CD4-positive, alpha-beta T cell treated with Interleukin-17A for 4 hours (primary cell): ENCODE measurements at regions not wholly inside any gene's neighbourhood (a gene's known extent, or its start where the extent isn't known, plus 50 kb on each side); places are given as distances from the start of the nearest gene placed in this dataset.
"Not testable (repeated sequence)": the region's sequence is repeated elsewhere in the genome, so short reads cannot be mapped to it uniquely, and the experiment has no call there.

ENCODE experiments used
- DNase-seq: peaks from one replicate; pipeline ENCODE4 v3.0.0-alpha.2; 2020; ENCODE audit warnings: mixed read lengths

DNA sequence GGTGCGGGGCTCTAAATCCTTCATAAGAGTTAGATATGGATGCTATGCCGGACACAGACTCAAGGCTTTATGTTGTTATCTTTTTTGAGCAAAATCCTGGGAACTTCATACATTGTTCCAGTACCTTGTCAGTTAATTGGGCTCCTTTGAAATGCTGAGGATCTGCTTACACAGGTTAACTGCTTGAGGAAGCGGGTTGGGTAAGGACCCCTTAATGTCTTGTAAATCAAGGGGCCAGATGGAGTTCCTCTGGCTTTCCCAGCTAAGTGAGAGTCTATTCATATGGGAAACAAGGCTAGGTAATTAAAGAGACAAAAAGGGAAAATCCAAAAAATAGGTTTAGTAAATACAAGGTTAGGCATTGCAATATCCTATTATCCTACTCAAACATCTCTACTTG, 141.5 kb downstream of the OR2B2 start:
- DNase-seq: no peak

DNA sequence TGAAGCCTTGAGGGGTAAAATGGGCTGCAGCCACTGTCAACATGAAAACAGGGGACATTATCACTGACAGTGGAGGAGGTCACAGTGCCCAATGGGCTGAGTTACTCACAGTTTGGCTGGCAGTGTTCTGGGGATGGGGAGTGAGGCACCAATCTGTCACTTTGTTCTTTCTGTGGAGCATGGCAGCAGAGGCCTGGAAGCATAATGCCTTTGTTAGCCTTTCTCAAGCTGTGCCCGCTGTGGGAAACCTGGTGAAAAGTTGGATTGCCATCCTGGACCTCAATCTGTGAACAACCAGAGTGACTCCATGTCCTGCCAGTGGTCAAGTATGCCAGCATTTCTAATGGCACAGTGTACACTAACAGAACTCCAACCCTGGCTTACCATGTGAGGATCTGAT, 143.6 kb downstream of the OR2B2 start:
- DNase-seq: no peak

GRCh38 chr6:27767851-27768250, 144.3 kb downstream of the OR2B2 start:
- DNase-seq: no peak

GRCh38 chr6:27766405-27766804, 145.8 kb downstream of the OR2B2 start:
- DNase-seq: no peak

- DNase-seq: no peak
These were observed 147.1 kb downstream of the OR2B2 start for GRCh38 chr6:27765028-27765590.

DNA sequence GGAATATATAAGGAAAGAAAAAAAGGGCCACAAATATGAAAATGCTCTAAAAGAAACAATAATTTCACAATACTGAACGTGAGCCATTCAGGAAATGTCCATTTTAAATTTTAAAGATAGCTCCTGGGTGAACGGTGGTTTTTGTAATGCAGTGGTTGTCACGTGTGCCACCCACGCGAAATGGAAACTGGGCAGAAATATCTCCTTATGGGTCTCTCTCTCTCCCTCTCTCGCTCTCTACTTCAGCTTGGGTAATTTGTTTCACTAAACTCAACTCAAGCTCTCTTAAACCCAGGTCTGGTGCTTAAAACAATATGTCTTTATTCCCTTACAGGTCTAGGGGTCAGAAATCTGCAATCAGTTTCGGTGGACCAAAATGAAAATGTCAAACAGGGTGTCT, 150.8 kb downstream of the OR2B2 start:
- no peak for DNase-seq

DNA sequence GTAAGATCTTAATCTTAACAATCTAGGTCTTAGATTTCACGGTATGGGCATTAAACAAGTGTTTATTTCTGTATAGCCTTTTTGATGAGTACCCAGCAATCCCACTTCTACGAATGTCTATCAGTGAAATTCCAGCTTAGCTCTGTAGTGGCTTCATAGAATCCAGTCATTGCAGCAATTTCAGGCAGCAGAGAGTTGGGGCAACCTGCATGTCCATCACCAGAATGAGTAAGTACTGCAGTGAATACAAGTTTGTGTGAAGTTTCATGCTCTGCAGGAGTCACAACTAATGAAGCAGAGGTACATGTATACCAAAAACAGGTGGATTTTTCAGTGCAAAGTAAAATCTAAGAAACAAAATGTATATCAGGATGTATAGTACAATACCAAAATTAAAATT, 151.7 kb downstream of the OR2B2 start:
- no peak for DNase-seq

GRCh38 chr6:27759930-27760329, 152.3 kb downstream of the OR2B2 start:
- DNase-seq: no peak

DNA sequence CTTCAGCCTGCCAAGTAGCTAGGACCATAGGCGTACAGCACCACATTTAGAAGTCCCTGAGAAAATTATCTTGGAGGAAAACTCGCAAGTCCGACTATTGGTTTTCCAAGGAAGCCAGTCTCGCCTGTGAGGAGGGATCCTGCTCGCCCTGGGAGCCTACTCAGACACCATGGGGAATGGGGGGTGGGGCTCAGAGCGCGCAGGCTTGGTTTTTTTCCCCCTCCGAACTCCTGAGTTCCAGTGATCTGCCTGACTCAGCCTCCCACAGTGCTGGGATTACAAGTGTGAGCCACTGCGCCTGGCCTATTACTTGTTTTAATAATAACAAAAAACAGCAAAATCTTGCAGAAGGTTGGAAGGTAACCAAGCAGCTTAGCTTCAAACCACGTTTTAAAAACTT, 153.7 kb downstream of the OR2B2 start:
- no peak for DNase-seq

DNA sequence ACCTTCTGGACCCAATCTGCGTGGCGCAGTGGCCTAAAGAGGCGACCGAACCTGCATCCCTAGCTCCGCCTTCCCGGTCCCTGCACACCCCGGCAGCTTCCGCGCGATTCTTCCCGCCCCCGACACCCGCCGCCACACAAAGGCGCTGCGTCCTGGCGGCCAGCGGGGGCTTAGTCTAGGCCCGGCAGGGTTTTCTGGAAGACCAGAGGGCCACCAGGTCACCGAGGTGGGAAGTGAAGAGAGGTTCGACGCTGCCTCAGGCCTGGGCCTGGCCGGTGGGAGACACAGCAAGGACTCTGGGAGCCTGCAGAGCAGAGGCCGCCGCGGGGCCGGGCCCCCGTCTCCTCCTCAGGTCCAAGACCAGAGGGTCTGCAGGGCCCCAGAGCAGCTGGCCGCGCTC, 154.9 kb downstream of the OR2B2 start:
- peak; percentile 75 for DNase-seq

DNA sequence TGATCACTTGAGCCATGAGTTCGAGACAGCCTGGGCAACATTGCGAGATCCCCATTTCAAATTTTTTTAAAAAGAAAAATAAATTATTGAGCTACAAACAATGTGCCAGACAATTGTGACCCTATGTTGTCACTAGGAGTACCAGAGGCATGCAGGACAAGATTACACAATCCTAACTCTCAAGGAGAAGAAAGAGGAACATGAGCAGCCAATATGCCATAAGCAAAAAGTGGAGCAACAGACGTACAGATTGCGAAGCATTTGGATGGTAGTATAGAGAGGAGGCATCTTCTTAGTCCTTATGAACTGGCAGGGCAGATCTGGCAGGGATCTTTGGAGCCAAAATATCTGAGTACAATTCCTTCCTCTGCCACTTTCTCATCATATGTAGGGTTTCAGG, 156.4 kb downstream of the OR2B2 start:
- no peak for DNase-seq

DNA sequence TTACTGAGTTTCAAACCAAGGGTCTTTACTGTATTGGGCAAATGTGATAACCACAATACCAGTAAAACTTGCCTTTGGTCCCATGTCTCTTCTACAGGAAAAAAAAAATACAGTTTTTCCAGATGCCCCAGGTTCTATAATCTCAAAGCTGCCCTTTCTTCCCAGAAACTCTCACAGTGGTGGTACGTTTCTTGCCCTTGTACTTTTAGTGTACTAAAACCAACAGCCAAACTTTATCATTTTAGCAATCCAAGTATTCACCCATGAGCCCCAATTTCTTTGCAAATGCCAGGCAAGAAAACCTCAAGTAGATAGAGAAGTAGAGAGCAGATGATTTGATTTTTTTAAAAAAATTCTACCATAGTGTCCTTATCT, 157.8 kb downstream of the OR2B2 start:
- DNase-seq: no peak

- DNase-seq: peak; percentile 77
These were observed 158.4 kb downstream of the OR2B2 start for GRCh38 chr6:27753668-27754407.

- peak; percentile 51 for DNase-seq
These were observed 159.9 kb downstream of the OR2B2 start for GRCh38 chr6:27752038-27752885.

- DNase-seq: no peak
These were observed 163.5 kb downstream of the OR2B2 start for GRCh38 chr6:27748661-27749060.

DNA sequence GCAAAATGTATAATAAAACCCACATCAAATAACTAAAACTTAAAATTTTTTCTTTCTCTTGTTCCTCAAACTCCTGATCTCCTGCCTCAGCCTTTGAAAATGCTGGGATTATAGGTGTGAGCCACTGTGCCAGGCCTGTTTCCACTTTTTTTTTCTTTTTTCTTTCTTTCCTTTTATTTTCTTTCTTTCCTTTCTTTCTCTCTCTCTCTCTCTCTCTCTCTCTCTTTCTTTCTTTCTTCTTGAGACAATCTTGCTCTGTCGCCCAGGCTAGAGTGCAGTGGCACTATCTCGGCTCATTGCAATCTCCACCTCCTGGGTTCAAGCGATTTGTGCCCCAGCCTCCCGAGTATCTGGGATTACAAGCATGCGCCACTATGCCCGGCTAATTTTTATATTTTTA, 164.6 kb downstream of the OR2B2 start:
- DNase-seq: no peak

- DNase-seq: not testable (repeated sequence)
These were observed 165.3 kb downstream of the OR2B2 start for GRCh38 chr6:27746860-27747259.

DNA sequence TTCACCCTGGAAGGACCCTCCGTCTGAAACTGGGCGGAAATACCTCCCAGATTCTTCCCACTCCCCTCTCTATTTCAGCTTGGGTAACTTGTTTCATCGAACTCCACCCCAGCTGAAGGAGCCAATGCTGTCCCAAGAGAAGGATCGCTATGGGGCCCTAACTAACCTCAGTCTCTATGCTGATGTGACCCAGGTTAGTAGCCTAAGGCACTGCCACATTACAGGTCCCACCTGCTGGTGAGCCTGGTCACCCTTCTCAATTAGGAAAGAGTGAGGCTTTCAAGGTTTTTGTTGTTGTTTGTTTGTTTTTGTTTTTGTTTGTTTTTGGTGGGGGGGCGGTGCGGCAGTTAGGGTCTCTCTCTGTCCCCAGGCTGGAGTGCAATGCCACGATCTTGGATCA, 168.4 kb downstream of the OR2B2 start:
- DNase-seq: no peak

DNA sequence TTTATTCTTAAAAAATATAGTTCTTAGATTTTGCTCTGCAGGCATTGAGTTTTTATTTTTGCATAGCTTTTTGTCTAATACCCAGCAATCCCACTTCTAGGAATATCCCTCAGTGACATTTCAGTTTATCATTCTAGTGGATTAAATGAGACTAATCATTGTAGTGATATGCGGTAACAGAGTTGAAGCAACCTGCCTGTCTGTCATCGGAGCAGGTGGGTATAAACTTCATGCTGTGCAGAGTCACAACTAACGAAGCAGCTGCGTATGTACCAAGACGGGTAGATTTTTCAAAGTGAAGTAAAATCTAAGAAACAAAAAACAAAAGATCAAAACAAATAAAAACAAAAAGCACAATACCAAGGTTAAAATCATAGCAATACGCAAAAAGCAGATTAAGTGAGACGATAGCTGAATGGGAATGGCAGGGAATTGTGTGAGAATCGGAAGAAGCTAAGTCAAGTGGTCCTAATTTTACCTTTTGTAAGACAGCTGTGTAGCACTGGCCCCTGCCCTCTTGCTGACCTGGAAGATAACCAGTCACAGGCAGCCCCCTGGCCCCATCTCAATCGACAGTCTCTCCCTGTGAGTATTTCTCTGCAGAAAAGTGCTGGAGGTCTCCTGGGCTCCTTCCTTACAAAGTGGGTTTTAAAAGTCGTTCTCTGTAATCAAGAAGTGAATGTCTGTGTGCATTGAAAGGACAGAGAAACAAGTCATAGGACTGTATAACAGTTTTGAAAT, 169.2 kb downstream of the OR2B2 start:
- DNase-seq: no peak

DNA sequence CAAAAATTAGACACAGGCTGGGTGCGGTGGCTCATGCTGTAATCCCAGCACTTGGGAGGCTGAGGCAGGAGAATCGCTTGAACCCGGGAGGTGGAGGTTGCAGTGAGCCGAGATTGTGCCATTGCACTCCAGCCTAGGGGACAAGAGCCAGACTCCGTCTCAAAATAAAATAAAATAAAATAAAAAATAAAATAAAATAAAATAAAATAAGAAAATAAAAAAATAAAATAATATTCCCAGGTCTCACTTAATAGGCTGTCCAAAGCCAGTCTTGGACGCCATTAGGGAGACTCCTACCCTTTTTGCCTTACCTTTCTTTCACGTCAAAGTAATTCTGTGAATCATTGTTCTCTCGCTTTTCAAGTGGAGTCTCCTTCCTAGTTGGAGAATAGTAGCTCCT, 172.3 kb downstream of the OR2B2 start:
- DNase-seq: not testable (repeated sequence)

- DNase-seq: no peak
These were observed 175.5 kb downstream of the OR2B2 start for GRCh38 chr6:27736686-27737085.

DNA sequence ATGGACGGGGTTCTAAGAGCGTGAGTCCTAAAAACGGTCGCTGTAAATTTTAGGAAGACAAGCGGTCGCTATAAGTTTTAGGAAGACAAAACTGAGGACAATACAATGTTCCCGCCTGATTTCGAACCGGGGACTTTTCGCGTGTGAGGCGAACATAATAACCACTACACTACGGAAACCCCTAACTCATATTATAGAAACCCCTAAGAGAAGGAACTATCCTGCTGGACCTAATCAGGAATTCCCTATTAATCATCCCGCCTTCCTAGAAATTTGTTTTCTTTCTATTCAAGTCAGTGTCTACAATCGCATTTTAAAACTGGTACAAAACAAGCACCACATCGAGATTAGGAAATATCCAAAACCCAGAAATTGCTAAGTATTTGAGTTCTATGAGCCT, 183.8 kb downstream of the OR2B2 start:
- DNase-seq: no peak

DNA sequence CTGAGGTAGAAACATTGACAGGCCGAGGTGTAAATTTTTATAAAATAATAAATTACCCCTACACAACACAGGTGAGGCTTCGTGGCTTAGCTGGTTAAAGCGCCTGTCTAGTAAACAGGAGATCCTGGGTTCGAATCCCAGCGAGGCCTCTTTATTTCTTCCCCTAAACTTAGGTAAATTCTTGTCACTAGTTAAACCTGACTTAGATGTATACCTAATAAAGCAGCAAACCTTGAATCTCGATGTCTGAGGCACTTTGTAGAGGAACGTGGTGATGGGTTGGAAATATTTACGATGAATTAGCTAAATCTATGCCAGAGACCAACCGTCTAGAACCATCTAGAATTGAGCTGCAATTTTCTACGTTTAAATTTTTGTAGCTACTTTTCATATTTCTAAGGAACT, 185.6 kb downstream of the OR2B2 start:
- no peak for DNase-seq
